Endothelial cell of umbilical vein (primary cell): ENCODE measurements at regions not wholly inside any gene's neighbourhood (a gene's known extent, or its start where the extent isn't known, plus 50 kb on each side); places are given as distances from the start of the nearest gene placed in this dataset.

Source experiments
- BruUV-seq: library from RNA; stranded (reverse); fragments of 400-500 nt; replicated peaks from 2 replicates; lab custom pipeline; 2021; lab: Mats Ljungman, UMichigan
- CTCF ChIA-PET: fragments of 300-600, 350-600 bp; sonication (Branson Sonifier 250); formaldehyde crosslinking; loops from one replicate; lab custom pipeline; 2021; ENCODE audit warnings: antibody characterized with exemption, inconsistent platforms; lab: Charles Lee
- POLR2A ChIA-PET: fragments of 300-600, 350-600 bp; sonication (Branson Sonifier 250); formaldehyde crosslinking; loops from one replicate; lab custom pipeline; 2021; ENCODE audit warnings: antibody characterized with exemption, inconsistent platforms; lab: Charles Lee
- DNase-seq: peaks from one replicate; pipeline ENCODE4 v3.0.0-alpha.2; 2011; ENCODE audit warnings: low read depth, low spot score
- FAIRE-seq: peaks from 2 replicates; lab custom pipeline; 2011; peaks lifted over from hg19 to GRCh38; lab: Jason Lieb, UNC
- H2AFZ ChIP-seq: 2 replicates; pipeline ENCODE4 v1.6.0; 2012; ENCODE audit warnings: low read depth, low read length, control low read depth, inconsistent platforms
- H3K27ac ChIP-seq: 2 replicates; pipeline ENCODE4 v1.5.1; 2011; ENCODE audit warnings: low read depth, mild to moderate bottlenecking, control low read depth, low read length, moderate library complexity; ENCODE audit not compliant: insufficient read depth
- H3K27me3 ChIP-seq, 2 experiments: 2 replicates each; pipeline versions ENCODE4 v1.6.0 to v1.6.1; 2011; ENCODE audit warnings: low read length in 2 of 2, mixed read lengths in 1 of 2; ENCODE audit not compliant: control insufficient read depth in 2 of 2, insufficient read depth in 2 of 2
- H3K36me3 ChIP-seq, 2 experiments: 2 replicates in 1 of 2; 3 replicates in 1 of 2; pipeline ENCODE4 v1.5.1; 2011; ENCODE audit warnings: low read length in 2 of 2, mild to moderate bottlenecking in 1 of 2, moderate library complexity in 1 of 2; ENCODE audit not compliant: control insufficient read depth in 2 of 2, insufficient read depth in 2 of 2; ENCODE audit errors: extremely low read depth in 1 of 2
- H3K4me1 ChIP-seq: 3 replicates; pipeline ENCODE4 v1.5.1; 2011; ENCODE audit warnings: mild to moderate bottlenecking, low read length; ENCODE audit not compliant: control insufficient read depth, insufficient read depth; ENCODE audit errors: extremely low read depth
- H3K4me2 ChIP-seq: 2 replicates; pipeline ENCODE4 v1.6.1; 2011; ENCODE audit warnings: low read length, control low read depth, mixed read lengths; ENCODE audit not compliant: insufficient read depth
- H3K4me3 ChIP-seq, 3 experiments: fragments of 200-600 bp in 1 of 3; sonication (generic), shearing (Covaris generic) in 1 of 3; replicated peaks in 1 of 3; 2 replicates each; pipeline ENCODE4 v1.5.1; 2011 to 2016; ENCODE audit warnings: control low read depth in 3 of 3, low read length in 3 of 3, mild to moderate bottlenecking in 2 of 3, inconsistent platforms in 1 of 3, low read depth in 1 of 3, moderate library complexity in 1 of 3; ENCODE audit not compliant: insufficient read depth in 1 of 3
- H3K79me2 ChIP-seq: 2 replicates; pipeline ENCODE4 v1.6.0; 2012; ENCODE audit warnings: low read length, inconsistent platforms; ENCODE audit not compliant: control insufficient read depth, insufficient read depth
- H3K9ac ChIP-seq: replicated peaks from 2 replicates; pipeline ENCODE3; 2011; ENCODE audit warnings: low read length, control low read depth; ENCODE audit not compliant: insufficient read depth; ENCODE audit errors: extremely low read depth
- H3K9me1 ChIP-seq: replicated peaks from 3 replicates; pipeline ENCODE4 v1.6.0; 2011; ENCODE audit warnings: mild to moderate bottlenecking, low read length; ENCODE audit not compliant: control insufficient read depth, insufficient read depth; ENCODE audit errors: extremely low read depth
- H3K9me3 ChIP-seq: replicated peaks from 2 replicates; pipeline ENCODE4 v1.5.1; 2012; ENCODE audit warnings: low read length, inconsistent platforms; ENCODE audit not compliant: control insufficient read depth, insufficient read depth
- H4K20me1 ChIP-seq: replicated peaks from 2 replicates; pipeline ENCODE3; 2011; ENCODE audit warnings: mild to moderate bottlenecking, low read length; ENCODE audit not compliant: control insufficient read depth, insufficient read depth; ENCODE audit errors: extremely low read depth
- CTCF ChIP-seq, 2 donors: IDR thresholded peaks; 1 replicate in 1 of 2; 2 replicates in 1 of 2; pipeline ENCODE4 v1.5.1; 2011; ENCODE audit warnings: low read length in 2 of 2, mild to moderate bottlenecking in 2 of 2, moderate library complexity in 2 of 2, control low read depth in 1 of 2, inconsistent platforms in 1 of 2, low read depth in 1 of 2; ENCODE audit not compliant: insufficient read depth in 1 of 2; ENCODE audit errors: extremely low read depth in 1 of 2
- EZH2 ChIP-seq: IDR thresholded peaks from 2 replicates; pipeline ENCODE4 v1.6.1; 2012; ENCODE audit warnings: borderline replicate concordance, low read depth, mild to moderate bottlenecking, moderate library complexity, low read length, inconsistent platforms; ENCODE audit not compliant: severe bottlenecking
- FOS ChIP-seq: IDR thresholded peaks from 2 replicates; pipeline ENCODE4 v1.6.1; 2011; ENCODE audit warnings: mild to moderate bottlenecking, low read length, moderate library complexity, borderline replicate concordance; ENCODE audit not compliant: insufficient read depth
- MAX ChIP-seq: IDR thresholded peaks from 2 replicates; pipeline ENCODE4 v1.6.1; 2011; ENCODE audit not compliant: insufficient read depth, insufficient read length
- MYC ChIP-seq: IDR thresholded peaks from one replicate; pipeline ENCODE4 v1.6.1; 2011; ENCODE audit warnings: mild to moderate bottlenecking, low read depth, low read length
- POLR2AphosphoS5 ChIP-seq: IDR thresholded peaks from 2 replicates; pipeline ENCODE4 v1.6.1; 2012; ENCODE audit warnings: low read depth, mild to moderate bottlenecking, control low read depth, low read length, moderate library complexity; ENCODE audit not compliant: insufficient read depth
- dilution Hi-C: fragments of 300-500 bp; cut with MboI; formaldehyde crosslinking; loops from one replicate; pipeline ENCODE4 v1.15.0; 2019; ENCODE audit warnings: low sequenced_read_pairs; ENCODE audit not compliant: extremely low pct_ligation_motif_present
- intact Hi-C: fragments of 100-400 bp; cut with micrococcal nuclease; formaldehyde crosslinking; loops from one replicate; pipeline ENCODE4 v1.10.0; 2022

- Histone ChIP-seq H4K20me1 (no peaks in the 10 kb centered on the region), H3K4me2 (no peak overlapping the region), H2AFZ (no peak overlapping the region), H3K9me3 (no peaks in the 10 kb centered on the region), H3K36me3 (no peaks in the 10 kb centered on the region), H3K79me2 (no peaks in the 10 kb centered on the region), H3K27me3 (no peaks in the 10 kb centered on the region), H3K9me1 (no peaks in the 10 kb centered on the region), H3K4me1 (no peaks in the 10 kb centered on the region), H3K27ac (no peak overlapping the region), H3K4me3 (no peak overlapping the region), H3K9ac (no peak overlapping the region)
- no TSS peak for BruUV-seq
- DNase-seq (no peak), FAIRE-seq (no peak)
- ChIA-PET CTCF (interaction anchor here (0.7 kb wide), 1 partner anchor 16 kb away, joined by 7 read pairs; no protein-coding TSS in a partner anchor), POLR2A (no interaction called here)
- dilution Hi-C loops (no loop called here), intact Hi-C loops (no loop called here)
- TF ChIP-seq MAX = no peak
- TF ChIP-seq POLR2AphosphoS5 = no peak
- no peak for TF ChIP-seq CTCF (IDR thresholded peaks at IDR 0.05; ENCODE audit: extremely low read depth in 1 of 2, insufficient read depth in 1 of 2, low read depth in 1 of 2, low read length in 2 of 2)
- TF ChIP-seq MYC = no peak
- no peak for TF ChIP-seq EZH2
Observed at GRCh38 chr2:145221516-145221915, 701.6 kb upstream of the ZEB2 start.

- no peak overlapping the region for H3K9ac ChIP-seq
- H3K9me3 ChIP-seq = no peaks in the 10 kb centered on the region
- ChIA-PET POLR2A (no interaction called here), CTCF (interaction anchor here (0.7 kb wide), 1 partner anchor 17 kb away, joined by 7 read pairs; no protein-coding TSS in a partner anchor)
- no peak overlapping the region for H3K27ac ChIP-seq
- H3K4me3 ChIP-seq = no peak overlapping the region
- dilution Hi-C loops (no loop called here), intact Hi-C loops (no loop called here)
- peak; percentile 38 for FAIRE-seq
- H2AFZ ChIP-seq = peak overlapping the region; percentile 54
- H3K79me2 ChIP-seq = no peaks in the 10 kb centered on the region
- H3K9me1 ChIP-seq = no peaks in the 10 kb centered on the region
- H4K20me1 ChIP-seq = no peaks in the 10 kb centered on the region
- no peaks in the 10 kb centered on the region for H3K4me1 ChIP-seq
- BruUV-seq = no TSS peak
- peak; percentile 45 for DNase-seq
- H3K4me2 ChIP-seq = no peak overlapping the region
- TF ChIP-seq FOS = no peak
- no peak for TF ChIP-seq MAX
- TF ChIP-seq CTCF (IDR thresholded peaks at IDR 0.05; ENCODE audit: extremely low read depth in 1 of 2, insufficient read depth in 1 of 2, low read depth in 1 of 2, low read length in 2 of 2) = no peak
- no peaks in the 10 kb centered on the region for H3K36me3 ChIP-seq
- no peaks in the 10 kb centered on the region for H3K27me3 ChIP-seq
Observed at GRCh38 chr2:145221032-145221431, 701.1 kb upstream of the ZEB2 start.
